Right ventricle myocardium superior (tissue), 1 donor: ENCODE measurements at regions not wholly inside any gene's neighbourhood (a gene's known extent, or its start where the extent isn't known, plus 50 kb on each side); places are given as distances from the start of the nearest gene placed in this dataset.

Source experiments
- ATAC-seq: fragments of 200-7000 bp; cut with Tn5 transposase; one replicate; pipeline ENCODE4 v1.9.1; 2020; ENCODE audit warnings: mild to moderate bottlenecking; ENCODE audit not compliant: poor library complexity
- DNase-seq: peaks from one replicate; pipeline ENCODE4 v3.0.0-alpha.2; 2020
- intact Hi-C: fragments of 100-400 bp; cut with DNase I; formaldehyde crosslinking; loops from one replicate; pipeline ENCODE4 v1.11.2; 2022
- donor health status: DM: no; HTN: yes; CAD: no; lungs with severe emphysema.

GRCh38 chr13:44212633-44213396 lies 160.8 kb upstream of the SERP2 start:
- DNase-seq: peak; percentile 63
- peak; percentile 81 for ATAC-seq
- intact Hi-C loops: no loop called here

- intact Hi-C loops: no loop called here
Measured at GRCh38 chr13:44218501-44219240, 155.0 kb upstream of the SERP2 start.

GRCh38 chr13:44219577-44220548 lies 153.8 kb upstream of the SERP2 start:
- DNase-seq (no peak), ATAC-seq (peak; percentile 34)
- intact Hi-C loops: no loop called here

More at GRCh38 chr13:44218501-44219240, 155.0 kb upstream of the SERP2 start:
- peak; percentile 92 for ATAC-seq
- peak; percentile 86 for DNase-seq

- ATAC-seq (no peak), DNase-seq (no peak)
- intact Hi-C loops: no loop called here
Measured at GRCh38 chr13:44220948-44221347, 152.7 kb upstream of the SERP2 start.

GRCh38 chr13:44221657-44222056 lies 152.0 kb upstream of the SERP2 start:
- intact Hi-C loops: no loop called here
- DNase-seq (no peak), ATAC-seq (no peak)

GRCh38 chr13:44223770-44224444 lies 149.7 kb upstream of the SERP2 start:
- intact Hi-C loops: no loop called here
- no peak for ATAC-seq
- DNase-seq: no peak

GRCh38 chr13:44224450-44225149 lies 149.0 kb upstream of the SERP2 start:
- intact Hi-C loops: no loop called here
- no peak for DNase-seq
- ATAC-seq: peak; percentile 88

GRCh38 chr13:44229371-44230030 lies 144.1 kb upstream of the SERP2 start:
- ATAC-seq: no peak
- intact Hi-C loops: no loop called here

GRCh38 chr13:44230071-44230470 lies 143.6 kb upstream of the SERP2 start:
- intact Hi-C loops: no loop called here
- no peak for DNase-seq
- ATAC-seq: no peak

More at GRCh38 chr13:44229371-44230030, 144.1 kb upstream of the SERP2 start:
- no peak for DNase-seq

GRCh38 chr13:44230736-44231135 lies 142.9 kb upstream of the SERP2 start:
- DNase-seq: no peak
- intact Hi-C loops: no loop called here
- no peak for ATAC-seq

- intact Hi-C loops: no loop called here
- no peak for DNase-seq
Measured at GRCh38 chr13:44231786-44232516, 141.7 kb upstream of the SERP2 start.

GRCh38 chr13:44232774-44233173 lies 140.8 kb upstream of the SERP2 start:
- ATAC-seq: no peak
- intact Hi-C loops: no loop called here
- DNase-seq: no peak

More at GRCh38 chr13:44231786-44232516, 141.7 kb upstream of the SERP2 start:
- peak; percentile 59 for ATAC-seq

- no peak for ATAC-seq
- intact Hi-C loops: no loop called here
- no peak for DNase-seq
Measured at GRCh38 chr13:44234566-44234965, 139.1 kb upstream of the SERP2 start.

- intact Hi-C loops: loop anchor here (5.0 kb wide), 1 partner anchor 201 kb away; no protein-coding TSS in a partner anchor
- DNase-seq (no peak), ATAC-seq (peak; percentile 49)
Measured at GRCh38 chr13:44236370-44236769, 137.3 kb upstream of the SERP2 start.

GRCh38 chr13:44236801-44237207 lies 136.8 kb upstream of the SERP2 start:
- DNase-seq: no peak
- no peak for ATAC-seq
- intact Hi-C loops: loop anchor here (5.0 kb wide), 1 partner anchor 200 kb away; no protein-coding TSS in a partner anchor

- ATAC-seq (peak; percentile 97), DNase-seq (peak; percentile 66)
- intact Hi-C loops: loop anchor here (5.0 kb wide), 1 partner anchor 200 kb away; no protein-coding TSS in a partner anchor
Measured at GRCh38 chr13:44237276-44237767, 136.3 kb upstream of the SERP2 start.
